ENCODE measurements at regions not wholly inside any gene's neighbourhood (a gene's known extent, or its start where the extent isn't known, plus 50 kb on each side); places are given as distances from the start of the nearest gene placed in this dataset.
"Not testable (repeated sequence)": the region's sequence is repeated elsewhere in the genome, so short reads cannot be mapped to it uniquely, and the experiment has no call there.

GRCh38 chr2:13651684-13652131 is 935.0 kb downstream of the TRIB2 start:
- DNase-seq = no peak

- DNase-seq = no peak
Measured at GRCh38 chr2:13652531-13653313, 936.0 kb downstream of the TRIB2 start.

GRCh38 chr2:13654416-13654815 is 937.7 kb downstream of the TRIB2 start:
- no peak for DNase-seq

GRCh38 chr2:13660231-13660630 is 943.5 kb downstream of the TRIB2 start:
- DNase-seq = no peak

- DNase-seq = no peak
Measured at GRCh38 chr2:13662055-13662454, 945.3 kb downstream of the TRIB2 start.

- DNase-seq = no peak
Measured at GRCh38 chr2:13666582-13667414, 950.1 kb downstream of the TRIB2 start.

- no peak for DNase-seq
Measured at GRCh38 chr2:13667415-13667757, 950.6 kb downstream of the TRIB2 start.

- no peak for DNase-seq
Measured at GRCh38 chr2:13669607-13670006, 952.9 kb downstream of the TRIB2 start.

- not testable (repeated sequence) for DNase-seq
Measured at GRCh38 chr2:13673821-13674220, 957.1 kb downstream of the TRIB2 start.

GRCh38 chr2:13676269-13676668 is 956.2 kb upstream of the LRATD1 start:
- DNase-seq = no peak

GRCh38 chr2:13681936-13682335 is 950.6 kb upstream of the LRATD1 start:
- DNase-seq = no peak

GRCh38 chr2:13682540-13683272 is 949.8 kb upstream of the LRATD1 start:
- DNase-seq = no peak

GRCh38 chr2:13686262-13686661 is 946.3 kb upstream of the LRATD1 start:
- no peak for DNase-seq

GRCh38 chr2:13694673-13695072 is 937.8 kb upstream of the LRATD1 start:
- DNase-seq = no peak

- DNase-seq = no peak
Measured at GRCh38 chr2:13696601-13697000, 935.9 kb upstream of the LRATD1 start.

- DNase-seq = no peak
Measured at GRCh38 chr2:13698847-13699246, 933.7 kb upstream of the LRATD1 start.

GRCh38 chr2:13699939-13700338 is 932.6 kb upstream of the LRATD1 start:
- not testable (repeated sequence) for DNase-seq

- no peak for DNase-seq
Measured at GRCh38 chr2:13711154-13711553, 921.4 kb upstream of the LRATD1 start.

GRCh38 chr2:13714466-13714865 is 918.1 kb upstream of the LRATD1 start:
- no peak for DNase-seq

- DNase-seq = no peak
Measured at GRCh38 chr2:13725945-13726344, 906.6 kb upstream of the LRATD1 start.

GRCh38 chr2:13745330-13745729 is 887.2 kb upstream of the LRATD1 start:
- no peak for DNase-seq

GRCh38 chr2:13751955-13752354 is 880.6 kb upstream of the LRATD1 start:
- no peak for DNase-seq

GRCh38 chr2:13758412-13758811 is 874.1 kb upstream of the LRATD1 start:
- DNase-seq = no peak

- DNase-seq = no peak
Measured at GRCh38 chr2:13768274-13768673, 864.2 kb upstream of the LRATD1 start.
